OCI-LY3 (cell line): ENCODE measurements at regions not wholly inside any gene's neighbourhood (a gene's known extent, or its start where the extent isn't known, plus 50 kb on each side); places are given as distances from the start of the nearest gene placed in this dataset.

Source experiments
- CTCF ChIP-seq: fragments of 200-600, 300-600 bp; sonication (generic); IDR thresholded peaks from 2 replicates; pipeline ENCODE4 v1.5.1; 2014; ENCODE audit warnings: antibody characterized with exemption, low read length, low read depth
- EZH2phosphoT487 ChIP-seq: fragments of 200-600 bp; shearing (Covaris generic); IDR thresholded peaks from 2 replicates; pipeline ENCODE4 v1.6.1; 2018; ENCODE audit warnings: antibody characterized with exemption, mixed run types, low read depth

- TF ChIP-seq CTCF: no peak
- TF ChIP-seq EZH2phosphoT487: no peak
These were observed 835.9 kb upstream of the GRM7 start for GRCh38 chr3:6025032-6025431.
